ENCODE measurements at regions not wholly inside any gene's neighbourhood (a gene's known extent, or its start where the extent isn't known, plus 50 kb on each side); places are given as distances from the start of the nearest gene placed in this dataset.

GRCh38 chr9:115997923-115998322 is 155.7 kb upstream of the PAPPA start:
- Mint-ChIP-seq H3K9me3 (ENCODE audit: unreplicated experiment) (peaks cover 5% of the 10 kb centered on the region), H3K27ac (ENCODE audit: unreplicated experiment) (peak overlapping the region; percentile 34), H3K4me3 (ENCODE audit: unreplicated experiment) (no peak overlapping the region), H3K4me1 (ENCODE audit: unreplicated experiment) (peaks cover 32% of the 10 kb centered on the region), H3K27me3 (ENCODE audit: unreplicated experiment) (no peaks in the 10 kb centered on the region), H3K36me3 (ENCODE audit: unreplicated experiment) (peaks cover 2% of the 10 kb centered on the region)
- TF ChIP-seq, protein P1, sequence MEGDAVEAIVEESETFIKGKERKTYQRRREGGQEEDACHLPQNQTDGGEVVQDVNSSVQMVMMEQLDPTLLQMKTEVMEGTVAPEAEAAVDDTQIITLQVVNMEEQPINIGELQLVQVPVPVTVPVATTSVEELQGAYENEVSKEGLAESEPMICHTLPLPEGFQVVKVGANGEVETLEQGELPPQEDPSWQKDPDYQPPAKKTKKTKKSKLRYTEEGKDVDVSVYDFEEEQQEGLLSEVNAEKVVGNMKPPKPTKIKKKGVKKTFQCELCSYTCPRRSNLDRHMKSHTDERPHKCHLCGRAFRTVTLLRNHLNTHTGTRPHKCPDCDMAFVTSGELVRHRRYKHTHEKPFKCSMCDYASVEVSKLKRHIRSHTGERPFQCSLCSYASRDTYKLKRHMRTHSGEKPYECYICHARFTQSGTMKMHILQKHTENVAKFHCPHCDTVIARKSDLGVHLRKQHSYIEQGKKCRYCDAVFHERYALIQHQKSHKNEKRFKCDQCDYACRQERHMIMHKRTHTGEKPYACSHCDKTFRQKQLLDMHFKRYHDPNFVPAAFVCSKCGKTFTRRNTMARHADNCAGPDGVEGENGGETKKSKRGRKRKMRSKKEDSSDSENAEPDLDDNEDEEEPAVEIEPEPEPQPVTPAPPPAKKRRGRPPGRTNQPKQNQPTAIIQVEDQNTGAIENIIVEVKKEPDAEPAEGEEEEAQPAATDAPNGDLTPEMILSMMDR (IDR thresholded peaks at IDR 0.05): no peak
- DNase-seq (ENCODE audit: extremely low spot score, unreplicated experiment): no peak

GRCh38 chr9:115998666-115999065 is 154.9 kb upstream of the PAPPA start:
- no peaks in the 10 kb centered on the region for H3K27me3 Mint-ChIP-seq (ENCODE audit: unreplicated experiment)
- DNase-seq (ENCODE audit: extremely low spot score, unreplicated experiment): no peak
- no peak overlapping the region for H3K27ac Mint-ChIP-seq (ENCODE audit: unreplicated experiment)
- H3K4me1 Mint-ChIP-seq (ENCODE audit: unreplicated experiment): peaks cover 32% of the 10 kb centered on the region
- peaks cover 5% of the 10 kb centered on the region for H3K9me3 Mint-ChIP-seq (ENCODE audit: unreplicated experiment)
- TF ChIP-seq, protein P1 (IDR thresholded peaks at IDR 0.05): no peak
- H3K4me3 Mint-ChIP-seq (ENCODE audit: unreplicated experiment): no peak overlapping the region
- peaks cover 2% of the 10 kb centered on the region for H3K36me3 Mint-ChIP-seq (ENCODE audit: unreplicated experiment)

- TF ChIP-seq, protein P1 (IDR thresholded peaks at IDR 0.05): no peak
- Mint-ChIP-seq H3K36me3 (ENCODE audit: unreplicated experiment) (peaks cover 2% of the 10 kb centered on the region), H3K4me3 (ENCODE audit: unreplicated experiment) (no peak overlapping the region), H3K9me3 (ENCODE audit: unreplicated experiment) (peaks cover 5% of the 10 kb centered on the region), H3K4me1 (ENCODE audit: unreplicated experiment) (peaks cover 32% of the 10 kb centered on the region), H3K27ac (ENCODE audit: unreplicated experiment) (no peak overlapping the region), H3K27me3 (ENCODE audit: unreplicated experiment) (no peaks in the 10 kb centered on the region)
- no peak for DNase-seq (ENCODE audit: extremely low spot score, unreplicated experiment)
Measured at GRCh38 chr9:115999498-115999897, 154.1 kb upstream of the PAPPA start.

DNA sequence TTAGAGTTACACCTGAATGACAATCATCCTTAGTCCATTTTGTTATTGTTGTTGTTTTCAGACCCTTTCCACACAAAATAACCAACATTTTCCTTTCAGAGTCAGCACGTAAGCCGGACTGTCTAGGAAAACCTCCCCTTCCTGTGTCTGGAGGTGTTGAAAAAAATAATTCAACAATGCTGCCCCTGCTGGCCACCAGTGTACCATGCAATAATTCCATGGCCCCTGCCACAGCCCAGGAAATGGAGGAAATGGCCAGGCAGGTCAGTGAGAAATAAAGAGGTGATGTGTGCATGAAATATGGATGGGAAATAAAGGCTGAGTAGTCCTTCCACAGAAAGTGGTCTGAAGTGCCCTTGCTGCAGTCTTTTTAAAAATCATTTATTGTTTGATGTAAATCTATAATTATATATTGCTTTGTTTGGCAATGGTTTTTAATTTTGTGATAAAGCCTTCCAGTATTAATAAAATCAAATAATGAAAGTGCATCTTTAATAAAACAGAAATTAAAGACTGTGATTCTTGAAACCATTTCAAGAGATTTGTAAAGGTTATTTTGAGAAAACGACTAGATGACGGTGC is 152.8 kb upstream of the PAPPA start:
- Mint-ChIP-seq H3K27me3 (ENCODE audit: unreplicated experiment) (no peaks in the 10 kb centered on the region), H3K4me1 (ENCODE audit: unreplicated experiment) (peaks cover 32% of the 10 kb centered on the region), H3K9me3 (ENCODE audit: unreplicated experiment) (peaks cover 5% of the 10 kb centered on the region), H3K27ac (ENCODE audit: unreplicated experiment) (no peak overlapping the region), H3K4me3 (ENCODE audit: unreplicated experiment) (no peak overlapping the region), H3K36me3 (ENCODE audit: unreplicated experiment) (peaks cover 2% of the 10 kb centered on the region)
- TF ChIP-seq, protein P1 (IDR thresholded peaks at IDR 0.05): peak; percentile 51
- no peak for DNase-seq (ENCODE audit: extremely low spot score, unreplicated experiment)

DNA sequence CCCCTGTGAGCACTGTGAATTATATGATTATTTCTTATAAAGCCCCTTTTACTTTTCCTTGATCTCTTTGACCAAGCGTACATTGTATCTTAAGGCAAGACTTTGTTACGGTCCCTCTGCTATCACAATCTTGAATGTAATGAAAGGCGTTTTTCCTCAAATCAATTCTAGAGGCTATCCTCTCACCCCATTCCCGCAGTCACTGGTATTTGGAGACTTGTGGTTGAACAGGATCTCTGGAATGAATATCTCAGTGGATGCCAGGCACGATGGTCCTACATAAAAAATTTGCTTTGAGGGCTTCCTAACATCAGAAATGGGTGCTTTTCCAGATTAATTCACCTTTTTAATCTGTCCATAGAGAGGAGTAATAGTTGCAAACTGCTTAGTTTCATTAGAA is 151.4 kb upstream of the PAPPA start:
- TF ChIP-seq, protein P1 (IDR thresholded peaks at IDR 0.05): no peak
- no peak for DNase-seq (ENCODE audit: extremely low spot score, unreplicated experiment)
- Mint-ChIP-seq H3K36me3 (ENCODE audit: unreplicated experiment) (peaks cover 2% of the 10 kb centered on the region), H3K27me3 (ENCODE audit: unreplicated experiment) (no peaks in the 10 kb centered on the region), H3K4me3 (ENCODE audit: unreplicated experiment) (no peak overlapping the region), H3K4me1 (ENCODE audit: unreplicated experiment) (peaks cover 26% of the 10 kb centered on the region), H3K27ac (ENCODE audit: unreplicated experiment) (no peak overlapping the region), H3K9me3 (ENCODE audit: unreplicated experiment) (no peaks in the 10 kb centered on the region)
